ENCODE measurements at regions not wholly inside any gene's neighbourhood (a gene's known extent, or its start where the extent isn't known, plus 50 kb on each side); places are given as distances from the start of the nearest gene placed in this dataset.

DNA sequence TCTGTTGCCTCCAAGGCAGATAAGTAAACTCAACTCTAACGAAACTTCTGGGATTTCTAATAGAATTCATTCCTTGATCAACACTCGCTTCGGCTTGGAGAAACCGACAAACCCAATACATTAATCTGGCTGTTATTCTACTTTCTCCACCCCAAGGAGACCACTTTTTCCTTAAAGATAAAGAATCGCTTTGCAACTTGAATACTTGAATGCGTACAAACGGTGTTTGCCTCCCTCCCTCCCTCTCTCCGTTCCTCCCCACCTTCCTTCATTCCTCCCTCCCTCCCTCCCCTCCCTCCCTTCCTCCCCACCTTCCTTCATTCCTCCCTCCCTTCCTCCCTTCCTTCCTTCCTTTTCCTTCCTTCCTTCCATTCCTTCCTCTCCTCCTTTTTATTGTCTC, 432.6 kb downstream of the HAPSTR1 start:
- TF ChIP-seq EZH2 (IDR thresholded peaks at IDR 0.05; ENCODE audit: insufficient read depth, poor library complexity, severe bottlenecking): no peak
- no peak for TF ChIP-seq EZH2phosphoT487 (IDR thresholded peaks at IDR 0.05; ENCODE audit: insufficient read depth, low read depth)
